T-helper 22 cell (primary cell): ENCODE measurements at regions not wholly inside any gene's neighbourhood (a gene's known extent, or its start where the extent isn't known, plus 50 kb on each side); places are given as distances from the start of the nearest gene placed in this dataset.

ENCODE experiments used
- DNase-seq: peaks from one replicate; pipeline ENCODE4 v3.0.0-alpha.2; 2020; ENCODE audit warnings: low read depth

DNA sequence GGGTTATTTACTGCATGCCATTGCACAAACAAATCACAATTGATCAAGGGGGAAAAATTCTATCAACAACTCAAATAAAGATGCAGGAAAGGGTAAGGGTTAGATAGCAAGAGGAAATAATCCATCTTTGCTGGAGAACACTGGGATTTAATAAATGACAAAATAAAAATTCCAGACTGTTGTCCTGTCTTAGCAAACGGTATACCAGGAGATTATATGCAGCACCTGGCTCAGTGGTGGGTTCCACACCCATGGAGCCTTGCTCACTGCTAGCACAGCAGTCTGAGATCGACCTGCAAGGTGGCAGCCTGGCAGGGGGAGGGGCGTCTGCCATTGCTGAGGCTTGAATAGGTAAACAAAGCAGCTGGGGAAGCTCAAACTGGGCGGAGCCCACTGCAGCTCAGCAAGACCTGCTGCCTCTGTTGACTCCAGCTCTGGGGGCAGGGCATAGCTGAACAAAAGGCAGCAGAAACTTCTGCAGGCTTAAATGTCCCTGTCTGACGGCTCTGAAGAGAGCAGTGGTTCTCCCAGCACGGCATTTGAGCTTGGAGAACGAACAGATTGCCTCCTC is 296.5 kb upstream of the THSD7B start:
- no peak for DNase-seq

DNA sequence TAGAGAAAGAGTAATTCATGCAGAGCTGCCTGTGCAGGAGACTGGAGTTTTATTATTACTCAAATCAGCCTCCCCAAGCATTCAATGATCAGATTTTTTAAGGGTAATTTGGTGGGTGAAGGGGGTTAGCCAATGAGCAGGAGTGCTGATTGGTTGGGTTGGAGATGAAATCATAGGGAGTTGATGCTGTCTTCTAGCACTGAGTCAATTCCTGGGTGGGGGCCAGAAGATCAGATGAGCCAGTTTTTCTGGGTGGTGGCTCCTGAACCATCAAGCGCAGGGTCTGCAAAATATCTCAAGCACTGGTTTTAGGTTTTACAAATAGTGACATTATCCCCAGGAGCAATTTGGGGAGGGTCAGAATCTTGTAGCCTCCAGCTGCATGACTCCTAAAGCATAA is 312.8 kb upstream of the THSD7B start:
- DNase-seq: no peak

GRCh38 chr2:136448986-136449780 is 316.2 kb upstream of the THSD7B start:
- DNase-seq: no peak

GRCh38 chr2:136448432-136448831 is 316.9 kb upstream of the THSD7B start:
- DNase-seq: no peak

- DNase-seq: no peak
Measured at GRCh38 chr2:136444323-136444722, 321.0 kb upstream of the THSD7B start.

DNA sequence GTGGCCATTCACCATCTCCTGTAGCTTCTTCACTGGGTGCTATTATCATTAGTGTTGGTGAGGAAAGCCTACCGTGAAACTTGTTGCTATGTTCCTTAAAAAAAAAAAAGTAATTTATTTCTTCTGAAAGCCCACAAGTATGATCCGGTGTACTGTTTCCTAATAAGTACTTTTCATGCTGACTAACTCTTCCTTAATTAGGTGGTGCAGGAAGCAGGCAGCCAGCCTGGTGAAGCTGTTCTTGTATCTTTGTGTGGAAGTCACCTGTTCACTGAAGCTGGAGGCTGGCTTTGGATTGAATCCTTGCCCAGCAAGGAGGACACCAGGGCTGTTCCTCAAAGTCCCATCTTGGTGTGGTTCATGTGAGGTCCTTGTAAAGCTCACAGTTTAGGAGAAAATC is 321.7 kb upstream of the THSD7B start:
- no peak for DNase-seq

GRCh38 chr2:136441979-136442714 is 323.2 kb upstream of the THSD7B start:
- no peak for DNase-seq

DNA sequence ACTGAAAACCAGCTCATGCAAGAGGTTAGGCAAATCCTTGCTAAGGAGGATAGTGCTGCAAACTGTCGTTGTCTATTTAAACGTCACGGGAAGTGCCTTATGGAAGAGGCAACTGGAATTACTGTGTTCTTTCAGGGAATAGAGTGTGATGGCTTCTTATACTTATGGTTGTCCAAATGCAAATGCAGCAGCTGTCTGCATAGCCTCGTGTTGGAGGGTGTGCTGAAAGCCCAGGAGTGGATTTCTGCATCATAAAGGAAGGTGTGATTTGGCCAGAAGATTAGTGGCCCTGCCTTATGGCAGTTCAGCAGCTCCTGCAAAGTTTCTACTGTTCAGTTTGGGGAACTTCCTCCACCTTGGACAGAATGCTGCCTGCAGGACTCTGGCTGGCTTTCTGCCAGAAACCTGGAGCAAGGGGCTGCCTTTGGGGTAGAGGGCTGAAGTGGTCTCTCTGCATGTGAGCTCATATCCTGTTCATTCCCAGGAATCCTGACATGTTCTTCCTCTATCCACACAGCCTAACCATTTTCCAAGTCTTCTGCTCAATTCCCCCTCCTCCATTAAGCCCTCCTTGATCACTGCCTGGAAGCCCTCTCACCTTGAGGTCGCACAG is 321.2 kb upstream of the CXCR4 start:
- DNase-seq: no peak

- no peak for DNase-seq
Measured at GRCh38 chr2:136437461-136437860, 319.5 kb upstream of the CXCR4 start.

DNA sequence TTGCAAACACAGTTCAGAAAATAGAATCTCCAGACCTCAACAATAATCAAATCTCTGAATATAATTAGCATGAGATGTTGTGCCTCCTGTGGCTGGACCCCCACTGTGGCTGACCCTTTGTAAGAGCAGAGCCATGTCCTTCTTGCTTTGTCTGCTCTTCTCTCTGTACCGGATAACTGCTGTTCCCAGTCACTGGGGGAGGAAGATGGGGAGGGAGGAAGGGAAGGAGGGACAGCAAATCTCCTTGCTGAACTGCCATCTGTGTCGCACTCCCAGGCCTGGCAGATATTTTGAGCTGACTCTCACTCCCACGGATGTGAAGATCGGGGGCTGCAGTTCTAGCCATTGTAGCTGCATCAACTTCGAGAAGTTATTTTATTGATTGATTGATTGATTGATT is 319.0 kb upstream of the CXCR4 start:
- no peak for DNase-seq

DNA sequence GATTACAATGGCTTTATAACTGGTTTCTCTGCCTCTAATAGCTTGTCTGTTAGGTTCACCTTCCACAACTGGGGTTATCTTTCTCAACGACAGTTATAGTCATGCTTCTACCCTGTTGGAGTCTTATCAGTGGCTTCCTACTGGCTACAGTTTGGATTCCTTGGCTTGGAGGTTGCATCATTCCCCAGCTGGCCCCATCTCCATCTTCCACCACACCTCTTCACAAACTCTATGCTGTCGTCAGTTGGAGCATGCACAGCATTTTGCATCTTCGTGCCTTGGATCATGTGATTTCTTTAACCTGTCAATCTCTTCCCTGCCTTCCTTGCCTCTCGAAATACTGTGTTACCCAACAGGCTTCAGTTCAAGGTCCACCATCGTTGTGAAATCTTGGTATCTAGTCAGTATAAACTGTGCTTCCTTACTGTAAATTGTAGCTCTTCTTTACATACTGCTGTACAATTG is 316.3 kb upstream of the CXCR4 start:
- no peak for DNase-seq

- no peak for DNase-seq
Measured at GRCh38 chr2:136433261-136433660, 315.3 kb upstream of the CXCR4 start.

DNA sequence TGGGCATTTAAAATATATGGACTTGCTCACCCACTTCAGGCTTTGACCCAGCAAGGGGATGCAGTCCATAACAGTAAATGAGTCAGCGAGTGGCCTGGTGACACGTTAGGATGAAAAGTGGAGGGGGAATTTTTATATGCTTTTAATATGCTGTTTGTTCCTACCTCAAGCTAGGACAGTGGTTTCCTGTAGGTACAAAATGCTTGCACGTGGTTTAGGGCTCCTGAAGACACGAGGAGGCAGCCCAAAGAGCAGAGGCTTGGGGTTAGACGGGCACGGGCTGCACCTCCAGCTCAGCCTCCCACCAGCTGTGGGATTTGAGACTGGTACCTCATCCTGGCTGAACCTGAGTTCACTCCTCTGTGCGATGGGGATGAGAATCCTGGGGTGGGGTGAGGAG is 306.2 kb upstream of the CXCR4 start:
- peak; percentile 3 for DNase-seq

GRCh38 chr2:136423516-136423996 is 305.6 kb upstream of the CXCR4 start:
- DNase-seq: peak; percentile 49

GRCh38 chr2:136422512-136422911 is 304.6 kb upstream of the CXCR4 start:
- no peak for DNase-seq

- DNase-seq: no peak
Measured at GRCh38 chr2:136420346-136420745, 302.4 kb upstream of the CXCR4 start.

DNA sequence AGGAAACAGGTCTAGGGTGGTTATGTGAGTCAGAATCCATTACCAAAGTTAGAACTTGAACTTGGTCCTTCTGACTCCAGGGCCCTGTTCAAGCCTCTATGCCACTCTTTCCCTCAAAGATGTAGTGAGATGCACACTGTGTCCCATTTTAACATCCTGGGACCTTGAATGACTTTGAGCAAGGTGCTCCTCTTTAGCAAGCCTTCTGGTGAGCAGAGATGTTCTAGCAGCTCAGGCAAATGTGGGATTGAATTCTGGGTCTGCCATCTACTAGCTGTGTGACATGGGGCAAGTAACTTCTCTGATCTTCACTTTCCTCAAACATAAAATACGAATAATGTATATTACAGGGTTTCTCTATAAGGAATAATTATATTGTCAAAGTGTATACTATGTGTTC is 294.0 kb upstream of the CXCR4 start:
- no peak for DNase-seq

GRCh38 chr2:136410673-136411072 is 292.7 kb upstream of the CXCR4 start:
- no peak for DNase-seq

- DNase-seq: no peak
Measured at GRCh38 chr2:136408795-136409194, 290.8 kb upstream of the CXCR4 start.

DNA sequence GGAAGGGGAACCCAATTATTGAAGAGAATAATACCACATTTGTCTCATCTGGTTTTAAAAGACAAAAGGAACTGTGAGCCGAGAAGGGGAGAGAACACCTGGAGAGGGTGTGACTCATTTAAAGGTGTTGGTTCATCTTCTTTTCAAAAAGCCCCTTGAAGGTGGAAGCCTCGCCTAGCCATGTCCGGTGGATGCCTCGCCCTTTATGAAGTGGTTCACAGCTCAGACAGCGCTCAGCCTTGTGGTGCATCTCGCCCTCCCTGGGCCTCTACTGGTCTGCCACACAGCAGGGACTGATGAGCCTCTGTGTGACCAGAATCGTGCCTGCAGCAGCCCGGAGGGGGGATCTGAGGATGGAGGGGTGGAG is 290.0 kb upstream of the CXCR4 start:
- no peak for DNase-seq

DNA sequence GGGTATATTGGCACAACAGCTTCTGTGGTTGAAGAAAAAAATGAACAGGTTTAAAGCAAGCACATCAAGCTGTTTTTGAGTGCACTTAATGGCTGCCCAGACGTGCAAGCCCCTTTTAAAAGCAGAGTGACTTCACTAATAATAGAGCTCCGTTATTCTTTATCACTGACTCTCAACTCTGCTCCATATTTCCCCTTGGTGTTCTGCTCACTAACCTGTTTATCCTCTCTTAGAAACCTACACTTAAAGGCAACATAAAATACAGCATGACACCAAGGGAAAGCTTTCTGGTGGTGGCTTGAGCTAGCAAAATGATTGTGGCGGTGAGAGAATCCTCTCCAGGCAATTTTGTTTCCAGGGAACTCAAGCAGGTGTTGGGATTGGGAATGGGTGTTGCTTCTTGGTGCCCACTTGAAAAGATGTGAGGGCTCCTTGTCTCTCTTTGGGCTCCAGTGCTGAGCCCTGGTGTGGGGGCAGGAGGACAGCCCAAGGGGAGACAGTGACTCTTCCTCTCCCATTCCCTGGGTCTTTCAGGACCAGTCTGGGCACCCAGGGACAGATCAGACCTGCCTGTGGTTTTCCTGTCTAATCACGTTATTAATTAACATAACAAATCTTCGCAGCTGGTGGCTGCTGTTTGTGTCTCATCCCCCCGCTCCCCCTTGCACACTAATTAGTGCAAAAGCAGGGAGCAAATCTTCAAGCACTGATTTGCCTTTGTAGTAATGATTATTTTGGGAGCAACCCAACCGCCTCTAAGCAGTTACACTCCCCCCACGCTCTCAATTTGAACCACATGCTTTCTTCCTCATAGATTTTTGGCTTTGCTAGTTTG is 289.4 kb upstream of the CXCR4 start:
- no peak for DNase-seq

DNA sequence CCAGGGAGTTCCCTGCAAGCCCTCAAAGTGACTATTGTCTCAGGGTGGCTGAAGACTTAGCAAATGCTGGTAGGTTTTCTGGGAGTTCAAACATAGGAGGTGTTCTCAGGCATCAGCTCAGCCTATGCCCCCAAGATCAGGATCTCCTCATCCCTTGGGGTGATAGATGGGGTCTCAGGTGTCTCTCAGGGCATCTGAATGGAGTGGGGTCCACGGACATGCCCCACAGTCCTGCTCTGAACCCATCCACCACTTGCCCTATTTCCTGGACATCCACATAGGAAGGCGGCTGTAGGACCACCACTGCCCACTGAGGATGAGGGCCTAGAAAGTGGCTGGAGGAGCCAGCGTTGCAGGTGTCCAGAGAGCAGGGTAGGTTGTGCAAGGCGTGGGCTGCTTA is 287.0 kb upstream of the CXCR4 start:
- no peak for DNase-seq
